HG03469 (cell line): ENCODE measurements at regions not wholly inside any gene's neighbourhood (a gene's known extent, or its start where the extent isn't known, plus 50 kb on each side); places are given as distances from the start of the nearest gene placed in this dataset.

Experiments
- ATAC-seq: cut with Tn5 transposase; IDR thresholded peaks from one replicate; pipeline ENCODE4 v1.9.1; 2021; ENCODE audit warnings: mild to moderate bottlenecking, moderate library complexity, moderate number of reproducible peaks; ENCODE audit not compliant: unreplicated experiment

GRCh38 chr2:147099845-147100244 lies 745.0 kb upstream of the ACVR2A start:
- ATAC-seq = no peak

GRCh38 chr2:147098940-147099339 lies 745.9 kb upstream of the ACVR2A start:
- ATAC-seq = no peak

- ATAC-seq = no peak
Measured at GRCh38 chr2:147097747-147098146, 747.1 kb upstream of the ACVR2A start.

GRCh38 chr2:147096671-147097070 lies 748.2 kb upstream of the ACVR2A start:
- ATAC-seq = no peak

GRCh38 chr2:147095376-147095775 lies 749.5 kb upstream of the ACVR2A start:
- ATAC-seq = no peak

GRCh38 chr2:147094077-147094476 lies 750.8 kb upstream of the ACVR2A start:
- ATAC-seq = no peak

- no peak for ATAC-seq
Measured at GRCh38 chr2:147092266-147092665, 752.6 kb upstream of the ACVR2A start.

GRCh38 chr2:147091448-147091847 lies 753.4 kb upstream of the ACVR2A start:
- no peak for ATAC-seq

GRCh38 chr2:147088871-147089270 lies 756.0 kb upstream of the ACVR2A start:
- ATAC-seq = no peak

- ATAC-seq = no peak
Measured at GRCh38 chr2:147086715-147087114, 758.1 kb upstream of the ACVR2A start.

GRCh38 chr2:147083664-147084063 lies 761.2 kb upstream of the ACVR2A start:
- no peak for ATAC-seq

- peak; percentile 87 for ATAC-seq
Measured at GRCh38 chr2:147082850-147083522, 761.8 kb upstream of the ACVR2A start.

- no peak for ATAC-seq
Measured at GRCh38 chr2:147081831-147082230, 763.0 kb upstream of the ACVR2A start.

GRCh38 chr2:147076634-147077033 lies 768.2 kb upstream of the ACVR2A start:
- no peak for ATAC-seq

- no peak for ATAC-seq
Measured at GRCh38 chr2:147068071-147068470, 776.8 kb upstream of the ACVR2A start.

- ATAC-seq = no peak
Measured at GRCh38 chr2:147067136-147067535, 777.7 kb upstream of the ACVR2A start.

- no peak for ATAC-seq
Measured at GRCh38 chr2:147062073-147062472, 782.8 kb upstream of the ACVR2A start.

- no peak for ATAC-seq
Measured at GRCh38 chr2:147061269-147061668, 783.6 kb upstream of the ACVR2A start.

- ATAC-seq = no peak
Measured at GRCh38 chr2:147057892-147058490, 786.8 kb upstream of the ACVR2A start.

- ATAC-seq = no peak
Measured at GRCh38 chr2:147051814-147052213, 793.0 kb upstream of the ACVR2A start.

GRCh38 chr2:147051248-147051647 lies 793.6 kb upstream of the ACVR2A start:
- ATAC-seq = no peak

GRCh38 chr2:147049957-147050356 lies 794.9 kb upstream of the ACVR2A start:
- ATAC-seq = no peak

- no peak for ATAC-seq
Measured at GRCh38 chr2:147046473-147046872, 798.4 kb upstream of the ACVR2A start.
